Astrocyte of the spinal cord (primary cell): ENCODE measurements at regions not wholly inside any gene's neighbourhood (a gene's known extent, or its start where the extent isn't known, plus 50 kb on each side); places are given as distances from the start of the nearest gene placed in this dataset.
A peak's percentile ranks its signal among the peaks of the same experiment; 100 is the strongest.

Experiments
- DNase-seq: peaks from one replicate; pipeline ENCODE4 v3.0.0; 2011; ENCODE audit warnings: low read depth, low spot score
- H3K4me3 ChIP-seq: 2 replicates; pipeline ENCODE4 v1.5.1; 2011; ENCODE audit warnings: low read depth, mild to moderate bottlenecking, low read length, moderate library complexity
- in situ Hi-C: cut with HindIII; loops from 2 replicates; pipeline ENCODE4 v1.10.0; 2017; ENCODE audit warnings: low sequenced_read_pairs
- TF ChIP-seq, protein P1 (sequence below): IDR thresholded peaks from 2 replicates; pipeline ENCODE4 v1.5.1; 2012; ENCODE audit warnings: low read depth, mild to moderate bottlenecking, low read length, inconsistent platforms

DNA sequence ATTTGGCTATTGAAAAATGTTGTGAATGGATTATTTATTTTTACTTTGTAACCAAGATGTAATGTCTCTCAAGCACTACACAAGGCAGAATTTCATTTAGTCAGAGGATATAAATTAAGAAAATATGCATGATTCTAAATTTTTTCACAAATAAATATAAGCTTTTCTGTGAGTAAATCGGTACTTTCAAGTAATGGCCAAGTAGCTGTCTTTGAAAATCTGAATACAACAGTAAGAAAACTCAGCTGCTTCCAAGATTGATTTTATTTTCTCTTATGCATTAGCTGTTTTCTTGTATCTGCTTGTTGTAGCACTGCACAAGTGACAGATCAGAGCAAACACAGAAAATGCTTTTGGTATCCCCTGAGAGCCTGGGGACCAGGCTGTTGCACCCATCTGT lies 998.5 kb upstream of the GHITM start:
- in situ Hi-C loops, result no loop called here
- no peak overlapping the region for H3K4me3 ChIP-seq
- TF ChIP-seq, protein P1, sequence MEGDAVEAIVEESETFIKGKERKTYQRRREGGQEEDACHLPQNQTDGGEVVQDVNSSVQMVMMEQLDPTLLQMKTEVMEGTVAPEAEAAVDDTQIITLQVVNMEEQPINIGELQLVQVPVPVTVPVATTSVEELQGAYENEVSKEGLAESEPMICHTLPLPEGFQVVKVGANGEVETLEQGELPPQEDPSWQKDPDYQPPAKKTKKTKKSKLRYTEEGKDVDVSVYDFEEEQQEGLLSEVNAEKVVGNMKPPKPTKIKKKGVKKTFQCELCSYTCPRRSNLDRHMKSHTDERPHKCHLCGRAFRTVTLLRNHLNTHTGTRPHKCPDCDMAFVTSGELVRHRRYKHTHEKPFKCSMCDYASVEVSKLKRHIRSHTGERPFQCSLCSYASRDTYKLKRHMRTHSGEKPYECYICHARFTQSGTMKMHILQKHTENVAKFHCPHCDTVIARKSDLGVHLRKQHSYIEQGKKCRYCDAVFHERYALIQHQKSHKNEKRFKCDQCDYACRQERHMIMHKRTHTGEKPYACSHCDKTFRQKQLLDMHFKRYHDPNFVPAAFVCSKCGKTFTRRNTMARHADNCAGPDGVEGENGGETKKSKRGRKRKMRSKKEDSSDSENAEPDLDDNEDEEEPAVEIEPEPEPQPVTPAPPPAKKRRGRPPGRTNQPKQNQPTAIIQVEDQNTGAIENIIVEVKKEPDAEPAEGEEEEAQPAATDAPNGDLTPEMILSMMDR, result no peak
- no peak for DNase-seq

DNA sequence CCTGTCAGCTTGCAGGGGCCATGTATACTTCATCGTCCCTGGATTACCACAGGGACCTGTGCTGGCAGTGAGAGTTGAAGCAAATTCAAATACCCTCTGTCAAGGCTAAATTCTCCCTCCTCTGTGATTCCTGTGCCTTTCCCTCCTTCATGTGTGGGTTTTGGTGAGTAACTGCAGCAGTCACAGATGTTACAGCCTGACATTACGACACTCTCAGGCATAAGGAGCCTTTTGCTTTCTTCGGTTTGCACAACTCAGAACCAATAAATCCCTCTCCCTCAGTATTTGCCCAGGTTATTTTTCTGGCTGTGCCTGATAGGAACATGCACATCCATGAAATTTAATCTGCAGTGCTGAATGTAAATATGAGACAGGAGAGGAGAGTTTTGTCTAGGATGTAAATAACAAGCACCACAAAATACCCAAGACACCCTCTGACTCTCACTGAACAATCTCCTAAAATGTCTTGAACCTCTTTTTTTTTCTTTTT lies 997.2 kb upstream of the GHITM start:
- no peak for DNase-seq
- no peak overlapping the region for H3K4me3 ChIP-seq
- TF ChIP-seq, protein P1, result no peak
- in situ Hi-C loops, result no loop called here

DNA sequence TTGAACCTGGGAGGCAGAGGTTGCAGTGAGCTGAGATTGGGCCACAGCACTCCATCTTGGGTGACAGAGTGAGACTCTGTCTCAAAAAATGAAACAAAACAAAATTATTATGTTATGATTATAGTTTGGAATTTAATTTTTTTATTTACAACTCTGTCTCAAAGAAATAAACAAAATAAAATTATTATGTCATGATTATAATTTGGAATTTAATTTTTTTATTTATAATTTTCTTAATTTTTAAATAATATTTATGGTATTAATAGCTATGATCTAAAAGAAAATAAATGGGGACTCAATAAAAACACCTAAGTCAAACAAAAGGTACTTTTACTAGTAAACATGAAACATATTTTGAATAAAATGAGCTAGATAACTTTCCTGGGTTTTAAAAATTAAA lies 994.8 kb upstream of the GHITM start:
- in situ Hi-C loops, result no loop called here
- no peak for DNase-seq
- H3K4me3 ChIP-seq, result no peak overlapping the region
- TF ChIP-seq, protein P1, result no peak

DNA sequence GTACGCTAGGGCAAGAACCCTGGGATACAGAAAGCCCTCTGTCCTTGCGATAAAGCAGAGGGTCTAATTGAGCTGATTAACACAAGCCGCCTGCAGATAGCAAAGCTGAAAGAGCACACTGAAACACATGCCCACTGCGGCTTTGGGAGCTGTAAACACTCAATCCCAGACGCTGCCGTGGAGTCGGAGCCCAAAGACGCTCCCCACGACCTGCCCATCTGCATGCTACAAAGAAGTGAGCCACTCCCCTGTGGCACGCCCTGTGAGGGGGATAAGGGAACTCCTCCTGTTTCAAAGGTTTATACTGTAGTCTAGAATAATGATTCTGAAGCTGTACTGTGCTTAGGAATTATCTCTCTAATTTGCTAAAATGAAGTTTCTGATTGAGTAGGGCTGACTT lies 985.6 kb upstream of the GHITM start:
- TF ChIP-seq, protein P1, result no peak
- H3K4me3 ChIP-seq, result no peak overlapping the region
- in situ Hi-C loops, result no loop called here

DNA sequence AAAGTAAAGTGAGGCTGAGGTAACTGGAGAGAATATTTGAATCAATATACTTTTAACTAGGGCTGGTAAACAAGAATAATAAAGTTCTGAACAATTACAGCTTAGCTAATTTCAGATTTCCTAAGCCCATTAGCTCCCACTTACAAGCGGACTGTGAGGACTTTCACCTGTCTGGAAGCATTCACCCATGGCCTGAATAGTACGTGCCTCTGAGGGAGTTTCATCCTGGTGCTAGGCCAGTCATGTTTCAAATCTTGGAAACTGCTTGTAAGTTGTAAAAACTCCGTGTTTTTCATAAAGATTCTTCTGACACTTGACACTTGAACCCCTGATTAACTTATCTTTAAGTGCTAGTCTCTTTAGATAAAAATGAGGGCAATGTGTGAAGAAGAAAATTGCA lies 975.2 kb upstream of the GHITM start:
- DNase-seq, result no peak
- H3K4me3 ChIP-seq, result no peak overlapping the region
- in situ Hi-C loops, result no loop called here
- TF ChIP-seq, protein P1, result no peak

More for the DNA sequence above, 985.6 kb upstream of the GHITM start:
- no peak for DNase-seq

DNA sequence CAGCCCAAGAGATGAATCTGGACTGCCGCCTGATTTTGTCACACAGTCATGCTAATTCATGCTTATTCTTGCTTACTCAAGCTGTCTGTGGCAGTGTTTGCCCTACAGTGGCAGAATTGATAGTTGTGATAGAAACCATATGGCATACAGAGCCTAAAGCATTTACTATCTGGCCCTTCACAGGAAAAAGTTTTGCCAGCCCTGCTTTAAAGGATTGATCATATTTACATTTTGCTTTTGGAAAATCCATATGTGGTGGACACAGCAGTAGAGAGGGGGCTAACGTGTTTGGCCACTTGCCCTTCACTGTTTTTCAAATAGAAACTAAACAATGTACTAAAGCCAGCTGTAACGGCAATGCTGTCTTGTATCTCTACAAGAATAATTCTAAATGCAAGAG lies 974.0 kb upstream of the GHITM start:
- TF ChIP-seq, protein P1, result no peak
- in situ Hi-C loops, result no loop called here
- no peak overlapping the region for H3K4me3 ChIP-seq
- no peak for DNase-seq

DNA sequence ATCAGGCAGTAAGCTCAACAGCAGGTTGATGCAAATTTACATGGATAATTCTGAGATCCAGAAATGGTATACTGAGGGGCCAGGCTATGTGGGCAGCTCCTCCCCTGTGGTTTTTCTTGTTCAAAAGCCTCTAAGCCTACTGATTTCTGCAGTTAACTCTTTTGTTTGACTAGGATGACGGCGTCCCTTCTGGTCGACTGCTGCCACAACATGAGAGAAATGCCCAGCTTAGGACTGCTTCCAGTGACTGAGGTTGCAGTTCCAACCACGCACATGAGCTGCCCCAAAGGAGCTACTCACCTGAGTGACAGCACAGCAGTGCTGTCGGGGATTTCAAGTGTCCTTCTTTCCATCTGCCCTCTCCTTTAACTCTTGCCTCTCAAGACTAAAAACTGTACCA lies 973.0 kb upstream of the GHITM start:
- in situ Hi-C loops, result no loop called here
- TF ChIP-seq, protein P1, result peak; percentile 20
- DNase-seq, result no peak
- no peak overlapping the region for H3K4me3 ChIP-seq
